Mesendoderm (in vitro differentiated cells): ENCODE measurements at regions not wholly inside any gene's neighbourhood (a gene's known extent, or its start where the extent isn't known, plus 50 kb on each side); places are given as distances from the start of the nearest gene placed in this dataset.

Experiments used
- DNase-seq: peaks from one replicate; pipeline ENCODE4 v3.0.0; 2013
- H2AK5ac ChIP-seq: 2 replicates; pipeline ENCODE4 v1.6.1; 2013; ENCODE audit warnings: low read length, inconsistent platforms
- H2BK120ac ChIP-seq: 2 replicates; pipeline ENCODE4 v1.6.1; 2013; ENCODE audit warnings: low read depth, mild to moderate bottlenecking, low read length, moderate library complexity, mixed read lengths
- H2BK15ac ChIP-seq: replicated peaks from 2 replicates; pipeline ENCODE4 v1.6.1; 2013; ENCODE audit warnings: low read depth, mild to moderate bottlenecking, moderate library complexity
- H2BK5ac ChIP-seq: 2 replicates; pipeline ENCODE4 v1.6.1; 2013; ENCODE audit warnings: low read length, inconsistent platforms
- H3K18ac ChIP-seq: 2 replicates; pipeline ENCODE4 v1.6.1; 2013; ENCODE audit warnings: mild to moderate bottlenecking, low read length, mixed read lengths
- H3K23ac ChIP-seq: one replicate; pipeline ENCODE4 v1.6.1; 2013; ENCODE audit warnings: low read length
- H3K27ac ChIP-seq: 2 replicates; pipeline ENCODE4 v1.5.1; 2013; ENCODE audit warnings: low read depth, mild to moderate bottlenecking, inconsistent platforms, low read length, moderate library complexity
- H3K27me3 ChIP-seq: 2 replicates; pipeline ENCODE4 v1.6.1; 2013; ENCODE audit warnings: low read length, control low read depth, mild to moderate bottlenecking, inconsistent platforms; ENCODE audit not compliant: insufficient read depth, poor library complexity
- H3K36me3 ChIP-seq: 2 replicates; pipeline ENCODE4 v1.6.1; 2013; ENCODE audit warnings: low read length, inconsistent platforms; ENCODE audit not compliant: control insufficient read depth, insufficient read depth
- H3K4ac ChIP-seq: one replicate; pipeline ENCODE4 v1.6.1; 2013; ENCODE audit warnings: low read depth, mild to moderate bottlenecking, low read length, moderate library complexity
- H3K4me1 ChIP-seq: 2 replicates; pipeline ENCODE4 v1.6.1; 2013; ENCODE audit warnings: low read depth, low read length, inconsistent platforms; ENCODE audit not compliant: control insufficient read depth
- H3K4me2 ChIP-seq: 2 replicates; pipeline ENCODE4 v1.6.1; 2013; ENCODE audit warnings: low read length
- H3K4me3 ChIP-seq: 2 replicates; pipeline ENCODE4 v1.5.1; 2013; ENCODE audit warnings: mild to moderate bottlenecking, low read length
- H3K56ac ChIP-seq: one replicate; pipeline ENCODE4 v1.6.1; 2013; ENCODE audit warnings: low read length
- H3K79me1 ChIP-seq: 2 replicates; pipeline ENCODE4 v1.6.1; 2013; ENCODE audit warnings: low read length, inconsistent platforms
- H3K79me2 ChIP-seq: 2 replicates; pipeline ENCODE4 v1.6.1; 2013; ENCODE audit warnings: mild to moderate bottlenecking, low read length; ENCODE audit not compliant: control insufficient read depth, insufficient read depth
- H3K9ac ChIP-seq: 2 replicates; pipeline ENCODE4 v1.6.1; 2013; ENCODE audit warnings: low read length, inconsistent platforms
- H4K5ac ChIP-seq: one replicate; pipeline ENCODE4 v1.6.1; 2013; ENCODE audit warnings: low read length
- H4K8ac ChIP-seq: one replicate; pipeline ENCODE4 v1.6.1; 2013; ENCODE audit warnings: low read depth, mild to moderate bottlenecking, control low read depth, low read length, moderate library complexity
- WGBS: extraction: QIAGEN DNeasy Blood & Tissue Kit; methylation state at CpG from one replicate; pipeline ENCODE4 v1.1.7; 2013; ENCODE audit warnings: low lambda C conversion rate, missing lambda C conversion rate; ENCODE audit not compliant: insufficient coverage; ENCODE audit errors: extremely low coverage; 5-methylcytosine and 5-hydroxymethylcytosine counted together

DNA sequence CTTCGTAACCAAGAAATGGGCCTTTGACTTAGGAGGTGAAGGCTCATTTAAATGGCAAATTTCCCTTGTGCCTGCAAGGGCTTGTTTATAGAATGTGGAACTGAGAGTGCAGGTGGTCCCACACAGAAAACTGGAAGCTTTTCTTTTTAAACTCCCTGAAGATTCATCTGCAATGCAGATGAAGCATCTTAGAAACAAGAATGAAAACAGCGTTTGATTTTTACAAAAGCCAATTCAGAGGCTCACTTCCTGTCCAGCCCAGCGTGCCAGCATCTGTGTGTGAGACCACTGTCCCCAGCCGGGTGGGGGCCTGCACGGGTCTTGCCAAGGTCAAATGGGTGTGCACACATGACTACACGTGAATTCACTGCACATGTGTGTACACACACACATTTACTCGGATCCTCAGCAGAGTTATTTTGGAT, 94.7 kb downstream of the LINGO1 start:
- no CpG with 5 or more reads among the region's 7 CpGs for WGBS
- Histone ChIP-seq H3K56ac (no peak overlapping the region), H3K27ac (no peak overlapping the region)

DNA sequence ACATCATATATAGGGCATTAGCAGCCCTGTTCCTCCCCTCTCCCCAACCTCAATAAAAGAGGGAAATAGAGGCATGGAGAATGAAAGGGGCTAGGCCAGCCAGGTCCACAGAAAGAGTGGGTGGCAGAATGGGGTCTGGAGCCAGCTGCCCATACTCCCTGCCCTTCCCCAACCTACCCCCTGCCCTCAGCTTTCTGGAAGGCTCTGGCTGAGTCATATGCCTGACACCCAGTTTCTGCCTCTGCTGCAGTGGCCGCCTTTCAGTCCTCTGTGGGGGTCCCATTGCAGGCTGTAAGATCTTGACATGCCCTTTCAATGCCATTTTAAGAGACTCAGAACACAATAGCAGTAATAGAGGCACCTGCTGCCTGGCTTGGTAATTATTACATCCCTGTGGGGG, 95.7 kb downstream of the LINGO1 start:
- Histone ChIP-seq H2BK120ac (no peak overlapping the region), H3K56ac (no peak overlapping the region), H3K79me2 (no peaks in the 10 kb centered on the region), H3K79me1 (no peaks in the 10 kb centered on the region), H3K18ac (no peak overlapping the region), H3K4me3 (no peak overlapping the region), H4K8ac (no peak overlapping the region), H2BK15ac (no peak overlapping the region), H3K27me3 (no peaks in the 10 kb centered on the region), H2BK5ac (no peak overlapping the region), H3K36me3 (no peaks in the 10 kb centered on the region), H3K4me2 (no peak overlapping the region), H3K27ac (no peak overlapping the region), H4K5ac (no peak overlapping the region), H2AK5ac (no peak overlapping the region), H3K23ac (no peak overlapping the region), H3K9ac (no peak overlapping the region), H3K4me1 (no peaks in the 10 kb centered on the region), H3K4ac (no peak overlapping the region)
- no CpG with 5 or more reads among the region's 1 CpG for WGBS
- DNase-seq, result no peak

More for the DNA sequence above, 94.7 kb downstream of the LINGO1 start:
- DNase-seq, result no peak
- no peak overlapping the region for H3K9ac ChIP-seq
- H2BK120ac ChIP-seq, result no peak overlapping the region
- no peak overlapping the region for H2BK5ac ChIP-seq
- H3K23ac ChIP-seq, result no peak overlapping the region
- no peak overlapping the region for H2BK15ac ChIP-seq
- no peaks in the 10 kb centered on the region for H3K79me1 ChIP-seq
- H3K18ac ChIP-seq, result no peak overlapping the region
- no peak overlapping the region for H4K8ac ChIP-seq
- no peak overlapping the region for H2AK5ac ChIP-seq
- H3K4me3 ChIP-seq, result no peak overlapping the region
- H3K4ac ChIP-seq, result no peak overlapping the region
- no peak overlapping the region for H4K5ac ChIP-seq
- no peaks in the 10 kb centered on the region for H3K79me2 ChIP-seq
- H3K4me2 ChIP-seq, result no peak overlapping the region
- no peaks in the 10 kb centered on the region for H3K27me3 ChIP-seq
- H3K36me3 ChIP-seq, result no peaks in the 10 kb centered on the region
- no peaks in the 10 kb centered on the region for H3K4me1 ChIP-seq

DNA sequence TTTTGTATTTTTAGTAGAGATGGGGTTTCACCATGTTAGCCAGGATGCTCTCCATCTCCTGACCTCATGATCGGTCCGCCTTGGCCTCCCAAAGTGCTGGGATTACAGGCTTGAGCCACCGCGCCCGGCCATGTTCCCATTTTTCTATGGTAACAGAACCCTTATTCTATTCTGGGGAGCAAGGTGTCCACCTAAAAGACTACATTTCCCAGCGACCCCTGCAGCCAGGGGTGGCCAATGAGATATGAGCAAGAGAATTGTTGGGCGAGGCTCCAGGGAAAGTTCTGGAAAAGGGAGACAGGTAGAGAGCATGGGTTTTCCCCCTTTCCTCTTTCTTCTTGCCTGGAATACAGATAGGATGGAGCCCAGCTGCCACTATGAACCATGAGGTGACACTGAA, 96.9 kb downstream of the LINGO1 start:
- Histone ChIP-seq H3K18ac (no peak overlapping the region), H3K4me1 (no peaks in the 10 kb centered on the region), H3K79me2 (no peaks in the 10 kb centered on the region), H3K4me2 (no peak overlapping the region), H4K8ac (no peak overlapping the region), H3K27me3 (no peaks in the 10 kb centered on the region), H3K9ac (no peak overlapping the region), H2AK5ac (no peak overlapping the region), H3K36me3 (no peaks in the 10 kb centered on the region), H2BK120ac (no peak overlapping the region), H3K56ac (no peak overlapping the region), H3K79me1 (no peaks in the 10 kb centered on the region), H3K4me3 (no peak overlapping the region), H3K4ac (no peak overlapping the region), H2BK5ac (no peak overlapping the region), H4K5ac (no peak overlapping the region), H3K23ac (no peak overlapping the region), H3K27ac (no peak overlapping the region), H2BK15ac (no peak overlapping the region)
- DNase-seq, result peak; percentile 42
- no CpG with 5 or more reads among the region's 7 CpGs for WGBS
